GM23338 (cell line): ENCODE measurements at regions not wholly inside any gene's neighbourhood (a gene's known extent, or its start where the extent isn't known, plus 50 kb on each side); places are given as distances from the start of the nearest gene placed in this dataset.

ENCODE experiments used
- CTCF ChIP-seq, 2 experiments: fragments of 200-600 bp in 1 of 2; sonication (generic) in 1 of 2; conservative IDR thresholded peaks; 2 replicates each; pipeline versions ENCODE4 v1.5.1 to v1.6.1; 2016 to 2017; ENCODE audit warnings: antibody characterized with exemption in 2 of 2, low read depth in 2 of 2, mild to moderate bottlenecking in 2 of 2, moderate library complexity in 1 of 2
- EZH2 ChIP-seq: fragments of 200-600 bp; sonication (generic); IDR thresholded peaks from one replicate; pipeline ENCODE4 v1.8.0; 2017; ENCODE audit warnings: antibody characterized with exemption, mild to moderate bottlenecking, low read depth; ENCODE audit not compliant: unreplicated experiment
- JUNB ChIP-seq: IDR thresholded peaks from one replicate; pipeline ENCODE4 v1.6.1; 2016; ENCODE audit warnings: antibody characterized with exemption; ENCODE audit not compliant: unreplicated experiment
- REST ChIP-seq: IDR thresholded peaks from one replicate; pipeline ENCODE4 v1.6.1; 2018; ENCODE audit warnings: antibody characterized with exemption; ENCODE audit not compliant: unreplicated experiment

GRCh38 chrX:40343319-40343718 lies 237.5 kb upstream of the ATP6AP2 start:
- TF ChIP-seq CTCF (conservative IDR thresholded peaks at IDR 0.05; ENCODE audit: low read depth in 2 of 2) = no peak
- TF ChIP-seq JUNB = no peak
- no peak for TF ChIP-seq EZH2
- no peak for TF ChIP-seq REST
